CD4-positive, alpha-beta T cell treated with Interleukin-4 for 4 hours (primary cell): ENCODE measurements at regions not wholly inside any gene's neighbourhood (a gene's known extent, or its start where the extent isn't known, plus 50 kb on each side); places are given as distances from the start of the nearest gene placed in this dataset.
"Not testable (repeated sequence)": the region's sequence is repeated elsewhere in the genome, so short reads cannot be mapped to it uniquely, and the experiment has no call there.

Source experiments
- DNase-seq: peaks from one replicate; pipeline ENCODE4 v3.0.0-alpha.2; 2020

- no peak for DNase-seq
These were observed 781.5 kb downstream of the TBL1XR1 start for GRCh38 chr3:176415661-176416295.

GRCh38 chr3:176412771-176413170 is 784.5 kb downstream of the TBL1XR1 start:
- no peak for DNase-seq

GRCh38 chr3:176403531-176403930 is 793.8 kb downstream of the TBL1XR1 start:
- DNase-seq: no peak

GRCh38 chr3:176401211-176401610 is 796.1 kb downstream of the TBL1XR1 start:
- no peak for DNase-seq

- DNase-seq: no peak
These were observed 798.1 kb downstream of the TBL1XR1 start for GRCh38 chr3:176399193-176399592.

- no peak for DNase-seq
These were observed 802.0 kb downstream of the TBL1XR1 start for GRCh38 chr3:176395240-176395639.

GRCh38 chr3:176378789-176379188 is 818.5 kb downstream of the TBL1XR1 start:
- no peak for DNase-seq

GRCh38 chr3:176376531-176376930 is 820.8 kb downstream of the TBL1XR1 start:
- no peak for DNase-seq

- DNase-seq: no peak
These were observed 821.8 kb downstream of the TBL1XR1 start for GRCh38 chr3:176375519-176375918.

- DNase-seq: no peak
These were observed 835.0 kb downstream of the TBL1XR1 start for GRCh38 chr3:176362191-176362731.

GRCh38 chr3:176359211-176359610 is 838.1 kb downstream of the TBL1XR1 start:
- no peak for DNase-seq

- no peak for DNase-seq
These were observed 839.4 kb downstream of the TBL1XR1 start for GRCh38 chr3:176357891-176358290.

- no peak for DNase-seq
These were observed 842.4 kb downstream of the TBL1XR1 start for GRCh38 chr3:176354843-176355242.

GRCh38 chr3:176352716-176353334 is 844.5 kb downstream of the TBL1XR1 start:
- no peak for DNase-seq

- no peak for DNase-seq
These were observed 845.9 kb downstream of the TBL1XR1 start for GRCh38 chr3:176351408-176351807.

- no peak for DNase-seq
These were observed 847.6 kb downstream of the TBL1XR1 start for GRCh38 chr3:176349706-176350105.

- no peak for DNase-seq
These were observed 849.7 kb downstream of the TBL1XR1 start for GRCh38 chr3:176347424-176348146.

GRCh38 chr3:176341963-176342362 is 855.3 kb downstream of the TBL1XR1 start:
- no peak for DNase-seq

GRCh38 chr3:176328666-176329065 is 868.6 kb downstream of the TBL1XR1 start:
- DNase-seq: no peak

GRCh38 chr3:176328198-176328597 is 869.1 kb downstream of the TBL1XR1 start:
- no peak for DNase-seq

GRCh38 chr3:176326894-176327490 is 870.3 kb downstream of the TBL1XR1 start:
- DNase-seq: not testable (repeated sequence)

- DNase-seq: not testable (repeated sequence)
These were observed 875.8 kb downstream of the TBL1XR1 start for GRCh38 chr3:176321532-176321931.

- DNase-seq: no peak
These were observed 876.2 kb downstream of the TBL1XR1 start for GRCh38 chr3:176321099-176321498.
